Keratinocyte (primary cell): ENCODE measurements at regions not wholly inside any gene's neighbourhood (a gene's known extent, or its start where the extent isn't known, plus 50 kb on each side); places are given as distances from the start of the nearest gene placed in this dataset.

ENCODE experiments used
- EZH2 ChIP-seq: IDR thresholded peaks from one replicate; pipeline ENCODE4 v1.6.1; 2012; ENCODE audit warnings: inconsistent platforms, mild to moderate bottlenecking, low read length, moderate library complexity
- TF ChIP-seq, protein P1 (sequence below), 3 experiments: IDR thresholded peaks in 1 of 3; conservative IDR thresholded peaks in 1 of 3; optimal IDR thresholded peaks in 1 of 3; 2 replicates in 2 of 3; 3 replicates in 1 of 3; pipeline versions ENCODE3 to v1.5.1; 2011; ENCODE audit warnings: low read length in 3 of 3, mild to moderate bottlenecking in 3 of 3, moderate library complexity in 2 of 3, control low read depth in 1 of 3, inconsistent platforms in 1 of 3; ENCODE audit not compliant: insufficient read depth in 2 of 3; ENCODE audit errors: extremely low read depth in 1 of 3

GRCh38 chr19:13615890-13616289, 109.6 kb upstream of the CACNA1A start:
- TF ChIP-seq, protein P1, sequence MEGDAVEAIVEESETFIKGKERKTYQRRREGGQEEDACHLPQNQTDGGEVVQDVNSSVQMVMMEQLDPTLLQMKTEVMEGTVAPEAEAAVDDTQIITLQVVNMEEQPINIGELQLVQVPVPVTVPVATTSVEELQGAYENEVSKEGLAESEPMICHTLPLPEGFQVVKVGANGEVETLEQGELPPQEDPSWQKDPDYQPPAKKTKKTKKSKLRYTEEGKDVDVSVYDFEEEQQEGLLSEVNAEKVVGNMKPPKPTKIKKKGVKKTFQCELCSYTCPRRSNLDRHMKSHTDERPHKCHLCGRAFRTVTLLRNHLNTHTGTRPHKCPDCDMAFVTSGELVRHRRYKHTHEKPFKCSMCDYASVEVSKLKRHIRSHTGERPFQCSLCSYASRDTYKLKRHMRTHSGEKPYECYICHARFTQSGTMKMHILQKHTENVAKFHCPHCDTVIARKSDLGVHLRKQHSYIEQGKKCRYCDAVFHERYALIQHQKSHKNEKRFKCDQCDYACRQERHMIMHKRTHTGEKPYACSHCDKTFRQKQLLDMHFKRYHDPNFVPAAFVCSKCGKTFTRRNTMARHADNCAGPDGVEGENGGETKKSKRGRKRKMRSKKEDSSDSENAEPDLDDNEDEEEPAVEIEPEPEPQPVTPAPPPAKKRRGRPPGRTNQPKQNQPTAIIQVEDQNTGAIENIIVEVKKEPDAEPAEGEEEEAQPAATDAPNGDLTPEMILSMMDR (optimal IDR thresholded peaks at IDR 0.05 in 1 of 3, IDR thresholded peaks at IDR 0.05 in 1 of 3, conservative IDR thresholded peaks at IDR 0.05 in 1 of 3; ENCODE audit: extremely low read depth in 1 of 3, insufficient read depth in 2 of 3, low read length in 3 of 3): no peak
- no peak for TF ChIP-seq EZH2
